Stomach (tissue), 4 donors: ENCODE measurements at regions not wholly inside any gene's neighbourhood (a gene's known extent, or its start where the extent isn't known, plus 50 kb on each side); places are given as distances from the start of the nearest gene placed in this dataset.
"Not testable (repeated sequence)": the region's sequence is repeated elsewhere in the genome, so short reads cannot be mapped to it uniquely, and the experiment has no call there.

ENCODE experiments used
- CTCF ChIP-seq, 7 experiments: fragments of 450-650 bp in 4 of 7; fragments of 200-600 bp in 3 of 7; sonication (generic) in 3 of 7; IDR thresholded peaks; one replicate each; pipeline ENCODE4 v1.5.1; 2016 to 2019; ENCODE audit warnings: antibody characterized with exemption in 7 of 7, control low read depth in 2 of 7, mild to moderate bottlenecking in 1 of 7
- POLR2AphosphoS5 ChIP-seq, 3 donors: sonication (generic); formaldehyde crosslinking; IDR thresholded peaks; one replicate each; pipeline ENCODE4 v1.6.1; 2016; ENCODE audit warnings: antibody characterized with exemption in 3 of 3

GRCh38 chr2:97374426-97374825 is 215.3 kb downstream of the ANKRD36B start:
- TF ChIP-seq POLR2AphosphoS5, CTCF (IDR thresholded peaks at IDR 0.05): not testable (repeated sequence)
